Adrenal gland (tissue), 9 donors: ENCODE measurements at regions not wholly inside any gene's neighbourhood (a gene's known extent, or its start where the extent isn't known, plus 50 kb on each side); places are given as distances from the start of the nearest gene placed in this dataset.

Experiments used
- DNase-seq, 7 donors: peaks; one replicate each; pipeline ENCODE4 v3.0.0-alpha.2; 2019 to 2020
- H3K27ac ChIP-seq, 5 donors: fragments of 200-600 bp; sonication (generic) in 4 of 5; 1 replicate in 3 of 5; 2 replicates in 2 of 5; pipeline versions ENCODE4 v1.5.1 to v1.8.0; 2016 to 2020; ENCODE audit warnings: mild to moderate bottlenecking in 1 of 5
- H3K27me3 ChIP-seq: fragments of 200-600 bp; 2 replicates; pipeline ENCODE4 v1.8.0; 2021
- H3K36me3 ChIP-seq, 2 donors: fragments of 200-600 bp; replicated peaks in 1 of 2; 1 replicate in 1 of 2; 2 replicates in 1 of 2; pipeline versions ENCODE4 v1.5.1 to v1.8.0; 2018 to 2022
- H3K4me1 ChIP-seq, 2 donors: fragments of 200-600 bp; replicated peaks in 1 of 2; 1 replicate in 1 of 2; 2 replicates in 1 of 2; pipeline versions ENCODE4 v1.5.1 to v1.8.0; 2018 to 2021
- H3K4me3 ChIP-seq, 4 donors: fragments of 200-600 bp; sonication (generic) in 3 of 4; one replicate each; pipeline ENCODE4 v1.5.1; 2016 to 2018
- H3K9me3 ChIP-seq, 3 donors: fragments of 200-600 bp; sonication (generic) in 1 of 3; replicated peaks in 1 of 3; 1 replicate in 2 of 3; 2 replicates in 1 of 3; pipeline versions ENCODE4 v1.5.1 to v1.8.0; 2016 to 2021
- POLR2A ChIP-seq, 2 donors: fragments of 450-650 bp; IDR thresholded peaks; one replicate each; pipeline ENCODE4 v1.6.1; 2017; ENCODE audit warnings: antibody characterized with exemption in 2 of 2, mild to moderate bottlenecking in 2 of 2, moderate library complexity in 1 of 2
- WGBS, 4 donors: extraction: QIAGEN DNeasy Blood & Tissue Kit in 2 of 4; methylation state at CpG; one replicate each; pipeline versions ENCODE4 v1.1.5 to v1.1.7; 2013 to 2017; 5-methylcytosine and 5-hydroxymethylcytosine counted together
- intact Hi-C, 2 donors: fragments of 100-400 bp; cut with DNase I; formaldehyde crosslinking; loops; one replicate each; pipeline versions ENCODE4 v1.14.1 to v1.15.0; 2022 to 2023
- TF ChIP-seq, protein P1 (sequence below), 6 experiments: fragments of 450-650 bp in 4 of 6; fragments of 200-600 bp in 2 of 6; sonication (generic) in 1 of 6; IDR thresholded peaks; 1 replicate in 5 of 6; 2 replicates in 1 of 6; pipeline versions ENCODE4 v1.5.1 to v1.8.0; 2016 to 2021; ENCODE audit warnings: antibody characterized with exemption in 6 of 6, mild to moderate bottlenecking in 2 of 6, moderate library complexity in 1 of 6
- donor health status: healthy with polysubstance abuse.
- donor health status: Bipolar disorder and iron deficiency.
- donor health status: DM: yes; HTN: yes; CAD: no.
- donor health status: DM: no; HTN: no; CAD: no.
- donor health status: DM: no; HTN: no; CAD: no.

DNA sequence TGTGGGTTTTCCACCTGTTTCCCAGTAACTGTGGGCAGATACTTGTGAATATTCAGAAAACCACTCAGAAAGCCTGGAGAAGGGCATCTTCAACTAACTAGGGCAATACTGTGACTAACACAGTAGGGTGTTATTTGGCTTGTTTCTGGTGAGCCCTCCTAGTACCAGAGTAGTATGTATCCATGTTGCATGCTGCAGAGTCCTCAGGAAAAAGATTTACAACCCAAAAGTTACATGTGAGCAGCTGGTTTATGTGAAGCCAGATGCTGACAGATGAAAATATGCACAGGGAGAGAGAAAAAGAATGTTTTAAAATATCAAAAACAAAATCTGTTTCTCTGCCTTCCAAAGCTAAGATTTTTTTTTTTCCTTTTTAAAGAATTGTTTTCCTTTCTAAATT, 333.2 kb upstream of the UBE2E3 start:
- H3K27ac ChIP-seq, result no peak overlapping the region
- no peak overlapping the region for H3K4me3 ChIP-seq
- no peaks in the 10 kb centered on the region for H3K9me3 ChIP-seq
- DNase-seq, result no peak
- no peaks in the 10 kb centered on the region for H3K27me3 ChIP-seq
- H3K36me3 ChIP-seq, result no peaks in the 10 kb centered on the region
- TF ChIP-seq, protein P1, sequence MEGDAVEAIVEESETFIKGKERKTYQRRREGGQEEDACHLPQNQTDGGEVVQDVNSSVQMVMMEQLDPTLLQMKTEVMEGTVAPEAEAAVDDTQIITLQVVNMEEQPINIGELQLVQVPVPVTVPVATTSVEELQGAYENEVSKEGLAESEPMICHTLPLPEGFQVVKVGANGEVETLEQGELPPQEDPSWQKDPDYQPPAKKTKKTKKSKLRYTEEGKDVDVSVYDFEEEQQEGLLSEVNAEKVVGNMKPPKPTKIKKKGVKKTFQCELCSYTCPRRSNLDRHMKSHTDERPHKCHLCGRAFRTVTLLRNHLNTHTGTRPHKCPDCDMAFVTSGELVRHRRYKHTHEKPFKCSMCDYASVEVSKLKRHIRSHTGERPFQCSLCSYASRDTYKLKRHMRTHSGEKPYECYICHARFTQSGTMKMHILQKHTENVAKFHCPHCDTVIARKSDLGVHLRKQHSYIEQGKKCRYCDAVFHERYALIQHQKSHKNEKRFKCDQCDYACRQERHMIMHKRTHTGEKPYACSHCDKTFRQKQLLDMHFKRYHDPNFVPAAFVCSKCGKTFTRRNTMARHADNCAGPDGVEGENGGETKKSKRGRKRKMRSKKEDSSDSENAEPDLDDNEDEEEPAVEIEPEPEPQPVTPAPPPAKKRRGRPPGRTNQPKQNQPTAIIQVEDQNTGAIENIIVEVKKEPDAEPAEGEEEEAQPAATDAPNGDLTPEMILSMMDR (IDR thresholded peaks at IDR 0.05), result no peak
- TF ChIP-seq POLR2A (IDR thresholded peaks at IDR 0.05), result no peak
- intact Hi-C loops, result no loop called here
- no peaks in the 10 kb centered on the region for H3K4me1 ChIP-seq

DNA sequence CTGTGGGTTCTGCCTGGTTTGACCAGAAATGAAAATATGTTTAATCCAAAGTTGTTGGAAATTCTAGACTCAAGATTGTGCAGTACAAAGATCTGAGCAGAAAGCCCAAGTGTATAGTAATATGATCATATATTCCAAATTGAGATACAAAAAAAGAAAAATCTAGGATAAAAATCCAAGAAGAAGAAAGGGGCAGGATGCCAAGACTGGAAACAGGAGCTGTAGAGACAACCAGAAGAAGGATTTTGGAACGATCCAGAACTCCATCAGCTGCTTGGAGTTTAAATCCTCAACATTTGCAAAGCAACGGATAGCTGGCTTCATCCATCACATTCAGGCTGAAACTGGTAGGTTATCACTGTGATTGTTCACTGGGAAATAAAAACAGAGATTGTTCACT, 333.6 kb upstream of the UBE2E3 start:
- H3K4me1 ChIP-seq, result no peaks in the 10 kb centered on the region
- no peaks in the 10 kb centered on the region for H3K27me3 ChIP-seq
- H3K27ac ChIP-seq, result no peak overlapping the region
- H3K36me3 ChIP-seq, result no peaks in the 10 kb centered on the region
- no peak for DNase-seq
- no peak for TF ChIP-seq POLR2A (IDR thresholded peaks at IDR 0.05)
- TF ChIP-seq, protein P1 (IDR thresholded peaks at IDR 0.05), result no peak
- intact Hi-C loops, result no loop called here
- H3K9me3 ChIP-seq, result no peaks in the 10 kb centered on the region
- no peak overlapping the region for H3K4me3 ChIP-seq
- 48 to 64% (median 57%) methylated on average over 2 of the region's 2 CpGs for WGBS, 4 donors

DNA sequence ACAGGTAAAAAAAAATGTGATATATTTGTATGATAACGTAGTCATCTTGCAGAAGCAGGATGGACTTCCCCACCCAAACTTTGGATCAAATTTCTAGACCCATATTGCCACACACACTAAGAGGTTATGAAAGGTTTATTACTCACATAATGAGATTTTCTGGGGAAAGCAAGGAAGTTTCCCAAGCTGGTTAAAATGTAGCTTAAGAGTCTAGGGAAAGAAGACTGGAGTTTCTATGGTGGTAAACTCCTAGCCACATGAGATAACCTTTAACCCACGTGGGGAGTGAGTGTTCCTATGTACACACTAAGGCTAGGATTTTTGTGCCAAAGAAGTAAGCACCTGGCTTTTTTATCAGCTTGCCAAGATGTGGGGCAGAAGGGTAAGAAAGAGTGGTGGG, 335.7 kb upstream of the UBE2E3 start:
- no peaks in the 10 kb centered on the region for H3K9me3 ChIP-seq
- H3K36me3 ChIP-seq, result no peaks in the 10 kb centered on the region
- no peak overlapping the region for H3K27ac ChIP-seq
- 50 to 74% (median 59%) methylated on average over 2 of the region's 2 CpGs for WGBS, 4 donors
- intact Hi-C loops, result no loop called here
- no peaks in the 10 kb centered on the region for H3K27me3 ChIP-seq
- H3K4me1 ChIP-seq, result no peaks in the 10 kb centered on the region
- TF ChIP-seq POLR2A (IDR thresholded peaks at IDR 0.05), result no peak
- TF ChIP-seq, protein P1 (IDR thresholded peaks at IDR 0.05), result no peak
- DNase-seq, result no peak
- no peak overlapping the region for H3K4me3 ChIP-seq

DNA sequence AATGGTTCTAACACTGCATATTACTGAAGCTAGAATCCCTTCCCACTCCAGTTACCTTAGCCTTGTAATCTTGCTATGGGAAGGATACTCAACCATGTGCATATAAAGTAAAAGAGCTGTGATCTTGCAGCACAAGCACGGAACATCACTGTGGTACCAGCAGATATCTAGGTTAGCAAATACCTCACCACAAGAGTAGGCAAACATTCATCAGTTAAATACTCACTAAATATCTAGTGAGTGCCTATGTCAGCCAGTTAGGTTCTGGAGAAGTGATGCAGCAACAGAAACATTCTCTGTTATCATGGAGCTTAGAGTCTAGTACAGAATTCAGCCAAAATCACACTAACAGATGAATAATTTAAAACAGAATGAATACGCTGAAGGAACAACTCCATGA, 349.6 kb upstream of the UBE2E3 start:
- TF ChIP-seq, protein P1 (IDR thresholded peaks at IDR 0.05), result no peak
- TF ChIP-seq POLR2A (IDR thresholded peaks at IDR 0.05), result no peak
- Histone ChIP-seq H3K4me1 (no peaks in the 10 kb centered on the region), H3K27me3 (no peaks in the 10 kb centered on the region), H3K27ac (no peak overlapping the region), H3K9me3 (no peaks in the 10 kb centered on the region), H3K36me3 (no peaks in the 10 kb centered on the region), H3K4me3 (no peak overlapping the region)
- DNase-seq, result no peak
- intact Hi-C loops, result no loop called here
- WGBS, 4 donors, result 89 to 100% (median 93%) methylated on average over 2 of the region's 2 CpGs
